Ecto neural progenitor cell (in vitro differentiated cells): ENCODE measurements at regions not wholly inside any gene's neighbourhood (a gene's known extent, or its start where the extent isn't known, plus 50 kb on each side); places are given as distances from the start of the nearest gene placed in this dataset.
"Not testable (repeated sequence)": the region's sequence is repeated elsewhere in the genome, so short reads cannot be mapped to it uniquely, and the experiment has no call there.

Experiments used
- DNase-seq: peaks from one replicate; pipeline ENCODE4 v3.0.0-alpha.2; 2018; ENCODE audit warnings: low spot score

- no peak for DNase-seq
Measured at GRCh38 chr14:28247491-28247890, 519.1 kb upstream of the FOXG1 start.

- not testable (repeated sequence) for DNase-seq
Measured at GRCh38 chr14:28252124-28252523, 514.5 kb upstream of the FOXG1 start.

GRCh38 chr14:28254768-28255167, 511.8 kb upstream of the FOXG1 start:
- no peak for DNase-seq

GRCh38 chr14:28264306-28264705, 502.3 kb upstream of the FOXG1 start:
- DNase-seq, result no peak

- no peak for DNase-seq
Measured at GRCh38 chr14:28272270-28272669, 494.3 kb upstream of the FOXG1 start.

- DNase-seq, result no peak
Measured at GRCh38 chr14:28280530-28280929, 486.1 kb upstream of the FOXG1 start.

- DNase-seq, result no peak
Measured at GRCh38 chr14:28280997-28281598, 485.5 kb upstream of the FOXG1 start.

GRCh38 chr14:28284546-28285300, 481.9 kb upstream of the FOXG1 start:
- no peak for DNase-seq

- no peak for DNase-seq
Measured at GRCh38 chr14:28294834-28295440, 471.6 kb upstream of the FOXG1 start.

- no peak for DNase-seq
Measured at GRCh38 chr14:28297559-28297958, 469.0 kb upstream of the FOXG1 start.

GRCh38 chr14:28298156-28298555, 468.4 kb upstream of the FOXG1 start:
- DNase-seq, result no peak

GRCh38 chr14:28299227-28299626, 467.4 kb upstream of the FOXG1 start:
- no peak for DNase-seq

- no peak for DNase-seq
Measured at GRCh38 chr14:28300356-28300755, 466.2 kb upstream of the FOXG1 start.

GRCh38 chr14:28301179-28301578, 465.4 kb upstream of the FOXG1 start:
- no peak for DNase-seq

- DNase-seq, result no peak
Measured at GRCh38 chr14:28303248-28303647, 463.3 kb upstream of the FOXG1 start.

GRCh38 chr14:28305938-28306337, 460.6 kb upstream of the FOXG1 start:
- no peak for DNase-seq

- DNase-seq, result no peak
Measured at GRCh38 chr14:28307506-28307905, 459.1 kb upstream of the FOXG1 start.

- DNase-seq, result no peak
Measured at GRCh38 chr14:28308734-28309133, 457.9 kb upstream of the FOXG1 start.

GRCh38 chr14:28317890-28318675, 448.5 kb upstream of the FOXG1 start:
- not testable (repeated sequence) for DNase-seq

- no peak for DNase-seq
Measured at GRCh38 chr14:28321475-28322244, 444.9 kb upstream of the FOXG1 start.

- DNase-seq, result no peak
Measured at GRCh38 chr14:28323366-28323765, 443.2 kb upstream of the FOXG1 start.
